ENCODE measurements at regions not wholly inside any gene's neighbourhood (a gene's known extent, or its start where the extent isn't known, plus 50 kb on each side); places are given as distances from the start of the nearest gene placed in this dataset.

DNA sequence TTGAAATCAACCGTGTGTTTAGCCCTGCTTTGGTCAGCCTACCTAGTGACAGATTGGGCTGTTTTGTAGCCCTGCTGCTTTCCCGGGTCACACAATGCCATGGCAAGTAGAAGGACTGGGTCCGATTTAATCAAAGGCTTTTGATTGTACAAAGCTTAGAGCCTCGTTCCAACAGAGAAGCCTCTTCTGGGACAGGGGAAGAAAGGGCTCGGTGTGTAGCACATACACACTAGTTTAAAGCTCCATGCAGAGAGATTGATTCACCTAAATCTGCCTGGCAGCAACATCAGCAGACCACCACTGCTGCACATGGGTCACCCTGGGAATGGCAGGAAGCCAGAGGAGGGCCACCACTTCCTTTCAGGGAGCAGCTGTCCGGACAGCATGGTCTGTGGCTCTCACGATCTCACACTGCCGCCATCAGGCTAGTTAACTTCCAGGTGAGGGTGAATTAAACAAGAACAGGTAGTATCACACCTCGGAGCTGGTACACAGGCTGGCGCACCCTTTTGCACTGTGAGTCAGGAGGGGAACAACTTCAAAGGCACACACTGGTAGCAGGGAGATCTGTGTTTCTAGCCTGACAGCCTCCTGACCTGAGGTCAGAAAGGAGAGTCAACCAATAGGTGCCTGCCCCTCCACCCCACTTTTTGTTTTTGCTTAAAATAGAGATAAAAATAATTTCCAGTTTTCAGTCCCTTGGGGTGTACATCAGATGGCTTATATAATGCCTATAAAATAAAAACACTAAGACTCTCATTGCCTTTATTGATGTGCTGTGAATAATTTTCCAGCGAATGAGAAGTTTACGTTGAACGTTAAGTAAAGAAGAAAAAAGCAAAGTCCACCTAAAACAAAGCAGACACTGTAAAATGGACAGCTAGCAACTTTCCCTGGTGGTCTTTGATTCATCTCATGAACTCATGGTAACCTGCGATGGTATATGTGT is 108.5 kb downstream of the CDCA7 start:
- TF ChIP-seq, protein P1, sequence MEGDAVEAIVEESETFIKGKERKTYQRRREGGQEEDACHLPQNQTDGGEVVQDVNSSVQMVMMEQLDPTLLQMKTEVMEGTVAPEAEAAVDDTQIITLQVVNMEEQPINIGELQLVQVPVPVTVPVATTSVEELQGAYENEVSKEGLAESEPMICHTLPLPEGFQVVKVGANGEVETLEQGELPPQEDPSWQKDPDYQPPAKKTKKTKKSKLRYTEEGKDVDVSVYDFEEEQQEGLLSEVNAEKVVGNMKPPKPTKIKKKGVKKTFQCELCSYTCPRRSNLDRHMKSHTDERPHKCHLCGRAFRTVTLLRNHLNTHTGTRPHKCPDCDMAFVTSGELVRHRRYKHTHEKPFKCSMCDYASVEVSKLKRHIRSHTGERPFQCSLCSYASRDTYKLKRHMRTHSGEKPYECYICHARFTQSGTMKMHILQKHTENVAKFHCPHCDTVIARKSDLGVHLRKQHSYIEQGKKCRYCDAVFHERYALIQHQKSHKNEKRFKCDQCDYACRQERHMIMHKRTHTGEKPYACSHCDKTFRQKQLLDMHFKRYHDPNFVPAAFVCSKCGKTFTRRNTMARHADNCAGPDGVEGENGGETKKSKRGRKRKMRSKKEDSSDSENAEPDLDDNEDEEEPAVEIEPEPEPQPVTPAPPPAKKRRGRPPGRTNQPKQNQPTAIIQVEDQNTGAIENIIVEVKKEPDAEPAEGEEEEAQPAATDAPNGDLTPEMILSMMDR (IDR thresholded peaks at IDR 0.05; ENCODE audit: control insufficient read depth, insufficient read depth, low read depth, low read length, missing control alignments): no peak
- DNase-seq (ENCODE audit: low read depth): no peak
- no peak overlapping the region for H3K4me3 ChIP-seq (ENCODE audit: control insufficient read depth, low read depth, low read length)

DNA sequence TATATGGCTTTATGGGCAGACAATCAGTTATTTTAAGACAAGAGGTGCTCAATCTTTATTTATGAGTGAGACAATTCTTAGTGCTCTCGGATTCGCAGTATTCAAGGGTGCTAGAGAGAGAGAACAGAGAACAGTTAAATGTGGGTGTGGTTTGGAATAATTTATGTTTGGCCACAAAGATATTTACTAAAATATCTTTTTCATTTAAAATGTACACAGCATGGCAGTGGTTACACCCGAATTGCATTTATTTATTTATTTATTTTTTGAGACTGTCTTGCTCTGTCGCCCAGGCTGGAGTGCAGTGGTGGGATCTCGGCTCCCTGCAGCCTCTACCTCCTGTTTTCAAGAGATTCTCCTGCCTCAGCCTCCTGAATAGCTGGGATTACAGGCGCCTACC is 109.2 kb downstream of the CDCA7 start:
- no peak for DNase-seq (ENCODE audit: low read depth)

DNA sequence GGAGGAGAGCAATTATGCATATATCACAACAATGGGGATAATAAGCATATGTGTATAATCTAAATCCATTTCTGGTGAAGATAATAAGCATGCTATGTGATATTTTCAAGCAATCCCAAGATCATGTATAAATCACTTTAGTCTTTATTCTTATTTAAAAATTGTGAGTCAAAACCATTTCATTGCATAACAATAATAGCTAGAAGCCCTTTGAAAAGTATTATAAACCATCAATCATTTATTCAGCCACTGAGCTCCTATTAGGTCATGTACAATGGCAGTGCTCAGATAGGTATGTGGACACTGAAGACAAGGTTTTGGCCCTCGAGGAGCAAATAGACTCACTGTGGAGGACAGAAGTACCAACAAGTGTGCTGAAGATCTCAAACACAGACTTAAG is 113.1 kb downstream of the CDCA7 start:
- TF ChIP-seq, protein P1 (IDR thresholded peaks at IDR 0.05; ENCODE audit: control insufficient read depth, insufficient read depth, low read depth, low read length, missing control alignments): no peak
- no peak for DNase-seq (ENCODE audit: low read depth)
- H3K4me3 ChIP-seq (ENCODE audit: control insufficient read depth, low read depth, low read length): no peak overlapping the region

More for the DNA sequence above, 109.2 kb downstream of the CDCA7 start:
- H3K4me3 ChIP-seq (ENCODE audit: control insufficient read depth, low read depth, low read length): no peak overlapping the region
- TF ChIP-seq, protein P1 (IDR thresholded peaks at IDR 0.05; ENCODE audit: control insufficient read depth, insufficient read depth, low read depth, low read length, missing control alignments): no peak

DNA sequence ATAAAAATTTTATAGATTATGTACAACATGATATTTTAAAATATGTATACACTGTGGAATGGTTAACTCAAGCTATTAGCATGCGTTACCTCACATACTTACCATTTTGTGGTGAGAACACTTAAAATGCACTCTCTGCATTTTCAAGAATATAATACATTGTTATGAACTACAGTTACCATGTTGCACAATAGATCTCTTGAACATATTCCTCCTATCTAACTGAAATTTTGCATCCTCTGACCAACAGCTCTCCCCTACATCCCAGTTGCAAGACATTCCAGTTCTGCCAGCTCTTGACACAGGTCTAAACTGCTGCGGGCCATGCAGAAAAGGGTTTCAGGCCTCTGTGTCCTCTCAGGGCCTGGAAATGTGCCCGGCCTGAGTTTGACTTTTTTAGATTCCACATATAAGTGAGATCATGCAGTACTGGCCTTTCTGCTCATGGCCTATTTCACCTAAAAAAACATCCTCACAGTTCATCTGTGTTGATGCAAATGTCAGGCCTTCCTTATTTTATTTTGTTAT is 113.7 kb downstream of the CDCA7 start:
- H3K4me3 ChIP-seq (ENCODE audit: control insufficient read depth, low read depth, low read length): no peak overlapping the region
- no peak for DNase-seq (ENCODE audit: low read depth)
- TF ChIP-seq, protein P1 (IDR thresholded peaks at IDR 0.05; ENCODE audit: control insufficient read depth, insufficient read depth, low read depth, low read length, missing control alignments): no peak

DNA sequence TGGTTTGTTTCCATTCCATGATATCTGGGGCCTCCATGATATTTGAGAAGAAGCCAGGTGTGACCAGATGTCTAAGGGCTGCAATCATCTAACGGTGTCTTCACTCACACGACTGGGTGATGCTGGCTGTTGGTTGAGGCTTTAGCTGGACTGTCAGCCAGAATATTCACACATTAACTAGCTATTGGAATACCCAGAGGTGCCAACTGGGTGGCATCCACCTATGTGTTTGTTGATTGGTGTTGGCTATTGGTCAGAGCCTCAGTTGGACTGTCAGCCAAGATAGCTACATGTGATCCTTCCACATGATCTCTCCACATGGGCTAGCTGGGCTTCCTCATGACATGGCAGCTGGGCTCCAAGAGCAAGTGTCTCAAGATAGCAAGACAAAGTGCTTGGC is 117.4 kb downstream of the CDCA7 start:
- no peak overlapping the region for H3K4me3 ChIP-seq (ENCODE audit: control insufficient read depth, low read depth, low read length)
- TF ChIP-seq, protein P1 (IDR thresholded peaks at IDR 0.05; ENCODE audit: control insufficient read depth, insufficient read depth, low read depth, low read length, missing control alignments): no peak
- no peak for DNase-seq (ENCODE audit: low read depth)

DNA sequence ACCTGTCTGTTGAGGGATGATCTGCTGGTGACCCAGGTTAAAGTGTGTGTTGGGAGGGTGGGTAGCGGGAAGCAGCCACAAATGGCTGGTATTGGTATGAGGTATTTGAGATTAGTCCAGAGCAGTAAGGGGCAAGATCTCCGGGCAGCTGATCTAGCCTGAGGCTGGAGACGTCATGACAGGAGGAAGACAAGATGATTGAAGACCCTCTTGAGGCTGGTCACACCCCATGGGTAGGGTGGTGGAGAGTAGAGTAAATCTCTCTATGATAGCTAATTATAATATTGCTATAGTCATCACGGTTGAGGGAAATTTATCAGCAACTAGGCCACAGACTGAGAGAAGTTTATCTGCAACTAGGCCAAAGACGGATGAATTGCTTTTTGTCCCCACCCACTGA is 128.5 kb downstream of the CDCA7 start:
- no peak overlapping the region for H3K4me3 ChIP-seq (ENCODE audit: control insufficient read depth, low read depth, low read length)
- TF ChIP-seq, protein P1 (IDR thresholded peaks at IDR 0.05; ENCODE audit: control insufficient read depth, insufficient read depth, low read depth, low read length, missing control alignments): no peak
- no peak for DNase-seq (ENCODE audit: low read depth)

All from AG09309 (cell line).